DOHH2 (cell line): ENCODE measurements at regions not wholly inside any gene's neighbourhood (a gene's known extent, or its start where the extent isn't known, plus 50 kb on each side); places are given as distances from the start of the nearest gene placed in this dataset.

Source experiments
- H3F3A ChIP-seq: fragments of 200-600 bp; sonication (generic), shearing (Covaris generic); 2 replicates; pipeline ENCODE4 v1.6.0; 2016; ENCODE audit warnings: antibody characterized with exemption, mild to moderate bottlenecking; ENCODE audit not compliant: control insufficient read depth, insufficient read depth
- H3K27ac ChIP-seq: fragments of 200-600 bp; sonication (generic); 2 replicates; pipeline ENCODE4 v1.5.1; 2014; ENCODE audit warnings: low read depth, mild to moderate bottlenecking, low read length, moderate library complexity
- H3K27me3 ChIP-seq: fragments of 200-600 bp; sonication (generic); 2 replicates; pipeline ENCODE4 v1.6.1; 2014; ENCODE audit warnings: mild to moderate bottlenecking, low read length, mixed read lengths; ENCODE audit not compliant: control insufficient read depth
- H3K36me3 ChIP-seq: fragments of 200-600 bp; sonication (generic); 2 replicates; pipeline ENCODE4 v1.6.1; 2014; ENCODE audit warnings: mild to moderate bottlenecking, low read length, moderate library complexity, mixed read lengths; ENCODE audit not compliant: control insufficient read depth
- H3K4me1 ChIP-seq: fragments of 200-600 bp; sonication (generic); 2 replicates; pipeline ENCODE4 v1.6.1; 2014; ENCODE audit warnings: mild to moderate bottlenecking, low read length, mixed read lengths; ENCODE audit not compliant: control insufficient read depth
- H3K4me2 ChIP-seq: fragments of 200-600 bp; sonication (generic); 2 replicates; pipeline ENCODE4 v1.6.0; 2014; ENCODE audit warnings: mild to moderate bottlenecking, low read length, moderate library complexity
- H3K4me3 ChIP-seq: fragments of 200-600 bp; sonication (generic); 2 replicates; pipeline ENCODE4 v1.5.1; 2014; ENCODE audit warnings: mild to moderate bottlenecking, low read length, mixed read lengths
- H3K79me2 ChIP-seq: fragments of 200-600 bp; sonication (generic); 2 replicates; pipeline ENCODE4 v1.6.1; 2014; ENCODE audit warnings: mild to moderate bottlenecking, low read length, mixed read lengths; ENCODE audit not compliant: control insufficient read depth
- H3K9me2 ChIP-seq: fragments of 200-600 bp; sonication (generic); replicated peaks from 2 replicates; pipeline ENCODE4 v1.6.1; 2014; ENCODE audit warnings: mild to moderate bottlenecking, low read length, mixed read lengths; ENCODE audit not compliant: control insufficient read depth
- H3K9me3 ChIP-seq: fragments of 200-600 bp; sonication (generic); 2 replicates; pipeline ENCODE4 v1.6.1; 2014; ENCODE audit warnings: antibody characterized with exemption, low read length, mixed read lengths; ENCODE audit not compliant: control insufficient read depth, insufficient read depth
- H4K20me1 ChIP-seq: fragments of 200-600 bp; sonication (generic); 2 replicates; pipeline ENCODE4 v1.6.0; 2014; ENCODE audit warnings: low read depth, mild to moderate bottlenecking, antibody characterized with exemption, low read length, moderate library complexity; ENCODE audit not compliant: control insufficient read depth, insufficient read depth
- EZH2phosphoT487 ChIP-seq: fragments of 200-600 bp; sonication (generic); IDR thresholded peaks from 2 replicates; pipeline ENCODE4 v1.6.1; 2017; ENCODE audit warnings: borderline replicate concordance, mild to moderate bottlenecking, antibody characterized with exemption, low read length, moderate library complexity, mixed read lengths
- TF ChIP-seq, protein P1 (sequence below): fragments of 200-600 bp; sonication (generic); IDR thresholded peaks from one replicate; pipeline ENCODE4 v1.5.1; 2014; ENCODE audit warnings: antibody characterized with exemption, mild to moderate bottlenecking, low read depth, low read length; ENCODE audit not compliant: poor library complexity, severe bottlenecking

DNA sequence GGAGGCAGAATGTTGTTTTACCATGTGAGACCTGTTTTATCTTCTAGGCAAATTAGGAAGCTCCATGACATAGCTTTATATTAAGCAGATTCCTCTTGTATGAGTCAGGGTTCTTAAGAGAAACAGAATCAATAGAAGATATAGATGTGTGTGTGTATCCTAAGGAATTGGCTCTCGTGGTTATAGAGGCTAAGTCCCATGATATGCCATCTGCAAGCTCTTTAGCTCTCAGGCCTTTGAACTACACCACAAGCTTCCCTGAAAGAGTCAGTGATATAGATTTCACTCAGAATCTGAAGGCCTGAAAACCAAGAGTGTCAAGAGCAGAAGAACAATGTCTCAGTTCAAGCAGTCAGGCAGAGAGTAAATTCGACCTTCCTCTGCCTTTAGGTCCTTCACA, 365.8 kb upstream of the ZNF608 start:
- H3K9me2 ChIP-seq, result no peaks in the 10 kb centered on the region
- no peak overlapping the region for H3K4me3 ChIP-seq
- no peaks in the 10 kb centered on the region for H3F3A ChIP-seq
- peaks cover 7% of the 10 kb centered on the region for H3K4me1 ChIP-seq
- H3K36me3 ChIP-seq, result no peaks in the 10 kb centered on the region
- no peaks in the 10 kb centered on the region for H4K20me1 ChIP-seq
- TF ChIP-seq, protein P1, sequence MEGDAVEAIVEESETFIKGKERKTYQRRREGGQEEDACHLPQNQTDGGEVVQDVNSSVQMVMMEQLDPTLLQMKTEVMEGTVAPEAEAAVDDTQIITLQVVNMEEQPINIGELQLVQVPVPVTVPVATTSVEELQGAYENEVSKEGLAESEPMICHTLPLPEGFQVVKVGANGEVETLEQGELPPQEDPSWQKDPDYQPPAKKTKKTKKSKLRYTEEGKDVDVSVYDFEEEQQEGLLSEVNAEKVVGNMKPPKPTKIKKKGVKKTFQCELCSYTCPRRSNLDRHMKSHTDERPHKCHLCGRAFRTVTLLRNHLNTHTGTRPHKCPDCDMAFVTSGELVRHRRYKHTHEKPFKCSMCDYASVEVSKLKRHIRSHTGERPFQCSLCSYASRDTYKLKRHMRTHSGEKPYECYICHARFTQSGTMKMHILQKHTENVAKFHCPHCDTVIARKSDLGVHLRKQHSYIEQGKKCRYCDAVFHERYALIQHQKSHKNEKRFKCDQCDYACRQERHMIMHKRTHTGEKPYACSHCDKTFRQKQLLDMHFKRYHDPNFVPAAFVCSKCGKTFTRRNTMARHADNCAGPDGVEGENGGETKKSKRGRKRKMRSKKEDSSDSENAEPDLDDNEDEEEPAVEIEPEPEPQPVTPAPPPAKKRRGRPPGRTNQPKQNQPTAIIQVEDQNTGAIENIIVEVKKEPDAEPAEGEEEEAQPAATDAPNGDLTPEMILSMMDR, result no peak
- TF ChIP-seq EZH2phosphoT487, result no peak
- no peaks in the 10 kb centered on the region for H3K27me3 ChIP-seq
- no peaks in the 10 kb centered on the region for H3K9me3 ChIP-seq
- no peaks in the 10 kb centered on the region for H3K79me2 ChIP-seq
- no peak overlapping the region for H3K27ac ChIP-seq
- H3K4me2 ChIP-seq, result no peak overlapping the region

DNA sequence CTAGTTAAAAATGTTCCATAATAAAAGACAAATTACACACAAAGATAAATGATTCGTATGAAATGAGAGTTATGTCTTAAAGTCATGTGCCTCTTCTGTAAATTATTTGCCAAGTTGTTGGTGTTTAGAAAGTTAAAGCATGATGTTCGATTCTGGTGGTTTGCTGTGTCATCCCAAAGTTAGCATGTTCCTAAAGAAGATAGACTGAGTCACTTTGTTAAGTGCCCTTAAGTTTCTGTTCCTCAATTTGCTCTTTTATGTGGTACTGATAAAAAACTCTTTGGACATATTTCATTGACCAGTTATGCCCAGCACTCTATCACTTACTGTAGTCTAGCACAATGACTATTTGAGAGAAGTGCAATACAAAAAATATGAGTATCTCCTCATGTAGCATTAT, 366.9 kb upstream of the ZNF608 start:
- Histone ChIP-seq H4K20me1 (no peaks in the 10 kb centered on the region), H3K36me3 (no peaks in the 10 kb centered on the region), H3K27me3 (no peaks in the 10 kb centered on the region), H3K27ac (no peak overlapping the region), H3K9me3 (no peaks in the 10 kb centered on the region), H3F3A (no peaks in the 10 kb centered on the region), H3K9me2 (no peaks in the 10 kb centered on the region), H3K4me2 (no peak overlapping the region), H3K79me2 (no peaks in the 10 kb centered on the region), H3K4me1 (peaks cover 7% of the 10 kb centered on the region), H3K4me3 (no peak overlapping the region)
- TF ChIP-seq EZH2phosphoT487, result no peak
- TF ChIP-seq, protein P1, result no peak

DNA sequence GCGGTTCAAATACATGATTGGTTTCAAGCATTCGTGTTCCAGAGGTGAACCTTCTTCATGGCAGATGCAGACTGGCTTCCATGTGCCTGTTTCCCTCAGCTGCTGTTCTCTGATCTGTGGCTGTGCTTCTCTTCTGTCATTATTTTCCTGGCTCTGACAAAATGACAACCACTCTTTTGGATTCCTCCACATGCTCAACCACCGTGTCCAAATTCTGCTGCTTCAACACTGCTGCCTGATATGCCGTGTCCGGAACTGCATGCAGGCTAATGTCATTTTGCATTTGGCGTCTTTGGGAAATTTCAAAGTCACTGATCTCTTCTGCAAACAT, 368.7 kb upstream of the ZNF608 start:
- Histone ChIP-seq H3K9me3 (no peaks in the 10 kb centered on the region), H3K27ac (no peak overlapping the region), H3K27me3 (no peaks in the 10 kb centered on the region), H3K4me1 (peaks cover 7% of the 10 kb centered on the region), H3F3A (no peaks in the 10 kb centered on the region), H3K9me2 (no peaks in the 10 kb centered on the region), H3K36me3 (no peaks in the 10 kb centered on the region), H3K4me2 (no peak overlapping the region), H3K4me3 (no peak overlapping the region), H3K79me2 (no peaks in the 10 kb centered on the region), H4K20me1 (no peaks in the 10 kb centered on the region)
- no peak for TF ChIP-seq EZH2phosphoT487
- TF ChIP-seq, protein P1, result no peak

DNA sequence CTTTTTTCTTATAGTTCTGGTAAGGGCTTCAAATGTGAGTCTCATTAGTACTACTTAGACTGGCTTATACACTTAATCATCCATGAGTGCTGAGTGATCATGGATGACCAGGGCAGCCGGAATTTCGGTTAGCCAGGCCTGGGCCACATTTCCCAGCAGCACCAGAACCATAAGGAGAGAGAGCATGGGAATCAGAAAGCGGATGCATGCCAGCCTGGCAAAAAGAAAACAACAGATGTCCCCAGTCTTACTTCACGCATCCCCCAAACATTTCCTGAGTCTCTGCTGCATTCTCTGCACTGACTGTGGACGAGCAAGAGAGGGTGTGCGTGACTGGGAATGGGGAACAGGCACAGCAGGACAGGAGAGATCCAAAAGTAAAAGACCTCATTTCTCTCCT, 371.1 kb upstream of the ZNF608 start:
- no peaks in the 10 kb centered on the region for H3K27me3 ChIP-seq
- no peaks in the 10 kb centered on the region for H3K36me3 ChIP-seq
- H3K4me2 ChIP-seq, result no peak overlapping the region
- no peaks in the 10 kb centered on the region for H3F3A ChIP-seq
- peaks cover 7% of the 10 kb centered on the region for H3K4me1 ChIP-seq
- H3K79me2 ChIP-seq, result no peaks in the 10 kb centered on the region
- no peak overlapping the region for H3K4me3 ChIP-seq
- no peaks in the 10 kb centered on the region for H3K9me3 ChIP-seq
- no peak overlapping the region for H3K27ac ChIP-seq
- no peaks in the 10 kb centered on the region for H3K9me2 ChIP-seq
- H4K20me1 ChIP-seq, result no peaks in the 10 kb centered on the region
- no peak for TF ChIP-seq EZH2phosphoT487
- TF ChIP-seq, protein P1, result no peak
